ENCODE measurements at regions not wholly inside any gene's neighbourhood (a gene's known extent, or its start where the extent isn't known, plus 50 kb on each side); places are given as distances from the start of the nearest gene placed in this dataset.

GRCh38 chr3:5735896-5736295 lies 548.4 kb downstream of the EDEM1 start:
- H3K4me1 ChIP-seq (ENCODE audit: insufficient read depth, low read length) = no peaks in the 10 kb centered on the region
- H3K79me2 ChIP-seq (ENCODE audit: insufficient read depth, low read length) = no peaks in the 10 kb centered on the region
- intact Hi-C loops (cut with micrococcal nuclease; ENCODE audit: unreplicated experiment) = loop anchor here (10.0 kb wide), 1 partner anchor 431 kb away; no protein-coding TSS in a partner anchor
- WGBS (ENCODE audit: low lambda C conversion rate) = 2% methylated on average over 6 of the region's 6 CpGs
- no peaks in the 10 kb centered on the region for H3K9me3 ChIP-seq (ENCODE audit: low read length)
- no peaks in the 10 kb centered on the region for H3K36me3 ChIP-seq (replicated peaks in 1 of 2; ENCODE audit: control insufficient read depth in 1 of 2, insufficient read depth in 2 of 2, low read length in 2 of 2)
- in situ Hi-C loops (cut with HindIII; ENCODE audit: extremely low pct_ligation_motif_present, low pct_unique_long_range_greater_than_20kb) = no loop called here
- FAIRE-seq = no peak
- no peak overlapping the region for H3K9ac ChIP-seq (ENCODE audit: insufficient read depth, low read depth, low read length)
- no peaks in the 10 kb centered on the region; a peak in 1 of 5 replicates for H3K27me3 ChIP-seq (ENCODE audit: control insufficient read depth in 1 of 2, insufficient read depth in 2 of 2, low read length in 2 of 2)
- no peak overlapping the region for H2AFZ ChIP-seq (ENCODE audit: low read length)
- TF ChIP-seq IKZF5 (CRISPR knock-in tag; IDR thresholded peaks at IDR 0.05) (no peak), RARA (CRISPR knock-in tag; IDR thresholded peaks at IDR 0.05) (no peak), TMF1 (CRISPR knock-in tag; IDR thresholded peaks at IDR 0.05; ENCODE audit: low read depth) (no peak), RBM39 (IDR thresholded peaks at IDR 0.05; ENCODE audit: low read depth, low read length, poor library complexity, severe bottlenecking) (no peak), ZNF224 (CRISPR knock-in tag; IDR thresholded peaks at IDR 0.05) (no peak), KLF12 (CRISPR knock-in tag; IDR thresholded peaks at IDR 0.05; ENCODE audit: borderline replicate concordance) (no peak), FOXO1 (CRISPR knock-in tag; IDR thresholded peaks at IDR 0.05) (no peak), KLF16 (CRISPR knock-in tag; IDR thresholded peaks at IDR 0.05) (no peak), ZNF589 (CRISPR knock-in tag; conservative IDR thresholded peaks at IDR 0.05) (no peak), ZFX (CRISPR knock-in tag; IDR thresholded peaks at IDR 0.05; ENCODE audit: low read depth) (no peak), HNRNPUL1 (IDR thresholded peaks at IDR 0.05; ENCODE audit: low read depth, low read length) (no peak), SRSF9 (IDR thresholded peaks at IDR 0.05; ENCODE audit: borderline replicate concordance, insufficient read depth, low read depth, low read length, poor library complexity, severe bottlenecking) (no peak), SAFB2 (CRISPR knock-in tag; IDR thresholded peaks at IDR 0.05; ENCODE audit: borderline replicate concordance, low read depth) (no peak), ZFP1 (CRISPR knock-in tag; IDR thresholded peaks at IDR 0.05) (no peak), TAF1 (CRISPR knock-in tag; IDR thresholded peaks at IDR 0.05) (no peak), CEBPB (IDR thresholded peaks at IDR 0.05; ENCODE audit: borderline replicate concordance, low read depth, low read length) (no peak), TRAFD1 (CRISPR knock-in tag; IDR thresholded peaks at IDR 0.05; ENCODE audit: borderline replicate concordance) (no peak), STAG1 (CRISPR knock-in tag; IDR thresholded peaks at IDR 0.05) (no peak)
- H4K20me1 ChIP-seq (ENCODE audit: insufficient read depth, low read length) = no peaks in the 10 kb centered on the region
- ChIA-PET POLR2A (no interaction called here), CTCF (ENCODE audit: low intra/inter-chr PET ratio, low total read pairs) (no interaction called here)
- DNase-seq (ENCODE audit: low spot score) = no peak
- no peak overlapping the region for H3K27ac ChIP-seq (ENCODE audit: extremely low read length, insufficient read depth, low read length)
- no TSS peak for BruUV-seq (replicated peaks)
- no peak overlapping the region for H3K4me2 ChIP-seq (ENCODE audit: low read depth, low read length)
- no peak overlapping the region for H3K4me3 ChIP-seq (replicated peaks in 1 of 3; ENCODE audit: insufficient read depth in 1 of 3, low read depth in 2 of 3, low read length in 3 of 3)
- ATAC-seq = no peak
